ENCODE measurements at regions not wholly inside any gene's neighbourhood (a gene's known extent, or its start where the extent isn't known, plus 50 kb on each side); places are given as distances from the start of the nearest gene placed in this dataset.

GRCh38 chr5:8907168-8907868 lies 638.6 kb downstream of the SEMA5A start:
- intact Hi-C loops (cut with micrococcal nuclease) = no loop called here
- BruUV-seq (replicated peaks) = no TSS peak
- no peak overlapping the region for H3K4me2 ChIP-seq (ENCODE audit: low read length)
- ChIA-PET POLR2A (no interaction called here), RAD21 (ENCODE audit: low non-redundant PET in 1 of 2, low total read pairs in 2 of 2, uncharacterized antibody in 2 of 2, unreplicated experiment in 2 of 2) (no interaction called here), CTCF (no interaction called here)
- H3K9ac ChIP-seq (ENCODE audit: low read length) = no peak overlapping the region
- no peaks in the 10 kb centered on the region for H4K20me1 ChIP-seq (ENCODE audit: insufficient read depth)
- no peak overlapping the region for H2AFZ ChIP-seq (ENCODE audit: low read depth, low read length, poor library complexity, severe bottlenecking)
- no peak overlapping the region for H3K4me3 ChIP-seq (replicated peaks in 1 of 2; ENCODE audit: low read depth in 1 of 2, low read length in 2 of 2)
- no peak for TF ChIP-seq SIN3A (IDR thresholded peaks at IDR 0.05; ENCODE audit: low read depth)
- no peak for TF ChIP-seq JUND (IDR thresholded peaks at IDR 0.05)
- TF ChIP-seq FOSL1 (IDR thresholded peaks at IDR 0.05; ENCODE audit: low read depth) = no peak
- TF ChIP-seq CTCF (IDR thresholded peaks at IDR 0.05 in 2 of 3, conservative IDR thresholded peaks at IDR 0.05 in 1 of 3; ENCODE audit: borderline replicate concordance in 1 of 3, insufficient read depth in 1 of 3, low read depth in 2 of 3, low read length in 2 of 3) = no peak
- TF ChIP-seq SP1 (IDR thresholded peaks at IDR 0.05; ENCODE audit: low read depth) = no peak
- TF ChIP-seq EGR1 (IDR thresholded peaks at IDR 0.05; ENCODE audit: low read depth) = no peak
- H3K36me3 ChIP-seq (ENCODE audit: control insufficient read depth in 1 of 2, insufficient read depth in 2 of 2, low read length in 2 of 2) = no peaks in the 10 kb centered on the region
- no peaks in the 10 kb centered on the region for H3K79me2 ChIP-seq (ENCODE audit: insufficient read depth, low read length)
- ATAC-seq = no peak
- no peaks in the 10 kb centered on the region for H3K4me1 ChIP-seq (ENCODE audit: control insufficient read depth in 1 of 2, insufficient read depth in 2 of 2, low read length in 2 of 2)
- peaks cover 4 to 29% of the 10 kb centered on the region in 2 experiments; a peak in 2 of 4 replicates for H3K9me3 ChIP-seq (ENCODE audit: control insufficient read depth in 1 of 2, insufficient read depth in 1 of 2, low read depth in 1 of 2, low read length in 2 of 2)
- no peak overlapping the region for H3K27ac ChIP-seq (ENCODE audit: low read depth, low read length)
- H3K9me2 ChIP-seq (ENCODE audit: insufficient read depth) = no peaks in the 10 kb centered on the region
- DNase-seq (ENCODE audit: low read depth, low spot score) = no peak
- no peaks in the 10 kb centered on the region for H3K27me3 ChIP-seq (ENCODE audit: insufficient read depth, low read length)

GRCh38 chr5:8908055-8908683 lies 637.7 kb downstream of the SEMA5A start:
- Histone ChIP-seq H2AFZ (ENCODE audit: low read depth, low read length, poor library complexity, severe bottlenecking) (no peak overlapping the region), H3K27me3 (ENCODE audit: insufficient read depth, low read length) (no peaks in the 10 kb centered on the region), H3K79me2 (ENCODE audit: insufficient read depth, low read length) (no peaks in the 10 kb centered on the region), H3K9me2 (ENCODE audit: insufficient read depth) (no peaks in the 10 kb centered on the region), H3K9ac (ENCODE audit: low read length) (no peak overlapping the region), H3K36me3 (ENCODE audit: control insufficient read depth in 1 of 2, insufficient read depth in 2 of 2, low read length in 2 of 2) (no peaks in the 10 kb centered on the region), H3K9me3 (ENCODE audit: control insufficient read depth in 1 of 2, insufficient read depth in 1 of 2, low read depth in 1 of 2, low read length in 2 of 2) (peaks cover 4 to 29% of the 10 kb centered on the region in 2 experiments; a peak in 2 of 4 replicates), H3K4me3 (replicated peaks in 1 of 2; ENCODE audit: low read depth in 1 of 2, low read length in 2 of 2) (no peak overlapping the region), H3K4me2 (ENCODE audit: low read length) (no peak overlapping the region), H3K27ac (ENCODE audit: low read depth, low read length) (no peak overlapping the region), H3K4me1 (ENCODE audit: control insufficient read depth in 1 of 2, insufficient read depth in 2 of 2, low read length in 2 of 2) (no peaks in the 10 kb centered on the region), H4K20me1 (ENCODE audit: insufficient read depth) (no peaks in the 10 kb centered on the region)
- ChIA-PET POLR2A (no interaction called here), RAD21 (ENCODE audit: low non-redundant PET in 1 of 2, low total read pairs in 2 of 2, uncharacterized antibody in 2 of 2, unreplicated experiment in 2 of 2) (no interaction called here), CTCF (no interaction called here)
- DNase-seq (ENCODE audit: low read depth, low spot score) (no peak), ATAC-seq (no peak)
- intact Hi-C loops (cut with micrococcal nuclease) = no loop called here
- no TSS peak for BruUV-seq (replicated peaks)
- TF ChIP-seq SIN3A (IDR thresholded peaks at IDR 0.05; ENCODE audit: low read depth) (no peak), CTCF (IDR thresholded peaks at IDR 0.05 in 2 of 3, conservative IDR thresholded peaks at IDR 0.05 in 1 of 3; ENCODE audit: borderline replicate concordance in 1 of 3, insufficient read depth in 1 of 3, low read depth in 2 of 3, low read length in 2 of 3) (peak in 2 of 3 experiments; percentile 77 to 81; a peak in 4 of 6 replicates)
